ENCODE measurements at regions not wholly inside any gene's neighbourhood (a gene's known extent, or its start where the extent isn't known, plus 50 kb on each side); places are given as distances from the start of the nearest gene placed in this dataset.

- Histone ChIP-seq H3K27me3 (replicated peaks in 1 of 4; ENCODE audit: control insufficient read depth in 3 of 4, extremely low read depth in 1 of 4, insufficient read depth in 3 of 4, low read length in 3 of 4) (no peaks in the 10 kb centered on the region), H2AFZ (ENCODE audit: low read length) (no peak overlapping the region), H3K27ac (ENCODE audit: low read depth, low read length) (no peak overlapping the region), H2BK20ac (ENCODE audit: low read length) (no peak overlapping the region), H3K9me3 (ENCODE audit: insufficient read depth in 2 of 2, low read depth in 1 of 2, low read length in 1 of 2) (no peaks in the 10 kb centered on the region), H4K91ac (replicated peaks; ENCODE audit: insufficient read length, low read length) (no peak overlapping the region), H2BK15ac (ENCODE audit: low read length) (no peak overlapping the region), H4K20me1 (replicated peaks in 1 of 2; ENCODE audit: control insufficient read depth in 1 of 2, insufficient read depth in 2 of 2, low read length in 2 of 2) (no peaks in the 10 kb centered on the region), H3K4me1 (replicated peaks in 1 of 4; ENCODE audit: control insufficient read depth in 3 of 4, insufficient read depth in 4 of 4, low read length in 3 of 4) (peaks cover 0 to 4% (median 0%) of the 10 kb centered on the region in 4 experiments; a peak in 3 of 7 replicates), H3K18ac (ENCODE audit: extremely low read depth, low read length) (no peak overlapping the region), H4K8ac (ENCODE audit: extremely low read depth, insufficient read depth, low read length) (no peak overlapping the region), H3K36me3 (ENCODE audit: control insufficient read depth in 2 of 4, insufficient read depth in 4 of 4, low read length in 3 of 4) (no peaks in the 10 kb centered on the region), H3K23me2 (ENCODE audit: low read depth, low read length) (no peaks in the 10 kb centered on the region), H3K14ac (ENCODE audit: insufficient read length) (no peak overlapping the region), H3K4me3 (ENCODE audit: extremely low read depth in 1 of 4, insufficient read depth in 2 of 4, low read depth in 3 of 4, low read length in 4 of 4) (no peak overlapping the region), H3K79me2 (ENCODE audit: control insufficient read depth in 1 of 2, insufficient read depth in 2 of 2, low read length in 2 of 2) (no peaks in the 10 kb centered on the region), H2BK5ac (ENCODE audit: low read depth, low read length) (no peak overlapping the region), H3K9ac (replicated peaks in 1 of 4; ENCODE audit: extremely low read depth in 1 of 4, low read depth in 3 of 4, low read length in 3 of 4) (no peak overlapping the region), H2AK5ac (ENCODE audit: low read depth, low read length) (no peak overlapping the region), H3K4ac (replicated peaks; ENCODE audit: insufficient read length, low read depth, low read length) (no peak overlapping the region), H3K4me2 (ENCODE audit: insufficient read depth in 1 of 2, low read depth in 2 of 2, low read length in 2 of 2) (no peak overlapping the region), H4K5ac (ENCODE audit: insufficient read length, low read depth, low read length) (no peak overlapping the region), H3K56ac (replicated peaks; ENCODE audit: insufficient read length, low read depth, low read length) (no peak overlapping the region), H3K23ac (ENCODE audit: insufficient read length) (no peak overlapping the region), H2BK120ac (replicated peaks; ENCODE audit: low read depth, low read length) (no peak overlapping the region), H2BK12ac (ENCODE audit: low read depth, low read length) (no peak overlapping the region), H3K79me1 (ENCODE audit: low read depth, low read length) (no peaks in the 10 kb centered on the region)
- POLR2A ChIA-PET (ENCODE audit: partially characterized antibody), result no interaction called here
- FAIRE-seq (no peak), DNase-seq (ENCODE audit: low read depth in 1 of 2, low spot score in 2 of 2) (no peak)
- WGBS, 2 experiments (ENCODE audit: extremely low coverage in 1 of 2, insufficient coverage in 1 of 2, insufficient read length in 1 of 2, insufficient replicate concordance in 2 of 2, low coverage in 1 of 2, low lambda C conversion rate in 2 of 2, missing lambda C conversion rate in 1 of 2), result 85% methylated on average over 3 of the region's 3 CpGs; no CpG with 5 or more reads in 1 of the 2 experiments
- CTCF ChIA-PET (ENCODE audit: partially characterized antibody), result no interaction called here
- no peak for TF ChIP-seq POLR2A (IDR thresholded peaks at IDR 0.05; ENCODE audit: control extremely low read depth in 1 of 2, low read depth in 2 of 2, low read length in 2 of 2)
- no peak for TF ChIP-seq BRCA1 (IDR thresholded peaks at IDR 0.05; ENCODE audit: low read depth, low read length)
- no peak for TF ChIP-seq RNF2 (IDR thresholded peaks at IDR 0.05; ENCODE audit: borderline replicate concordance, low read depth, low read length, missing control alignments, poor library complexity, severe bottlenecking)
- TF ChIP-seq TAF1 (IDR thresholded peaks at IDR 0.05; ENCODE audit: low read depth, low read length), result no peak
- no peak for TF ChIP-seq NANOG (IDR thresholded peaks at IDR 0.05; ENCODE audit: insufficient read depth, low read depth, low read length, poor library complexity, severe bottlenecking)
- no peak for TF ChIP-seq CBX5 (IDR thresholded peaks at IDR 0.05; ENCODE audit: low read depth, low read length)
- no peak for TF ChIP-seq MAX (IDR thresholded peaks at IDR 0.05)
- TF ChIP-seq ATF2 (IDR thresholded peaks at IDR 0.05; ENCODE audit: low read length), result no peak
- no peak for TF ChIP-seq SP2 (IDR thresholded peaks at IDR 0.05; ENCODE audit: low read length)
- no peak for TF ChIP-seq CTBP2 (IDR thresholded peaks at IDR 0.05; ENCODE audit: borderline replicate concordance, insufficient read depth, insufficient read length, low read length)
- TF ChIP-seq JUN (IDR thresholded peaks at IDR 0.05; ENCODE audit: low read depth, low read length), result no peak
- no peak for TF ChIP-seq CHD2 (IDR thresholded peaks at IDR 0.05; ENCODE audit: low read length)
- TF ChIP-seq BCL11A (IDR thresholded peaks at IDR 0.05; ENCODE audit: low read depth in 2 of 2, low read length in 2 of 2), result no peak
- no peak for TF ChIP-seq SIX5 (IDR thresholded peaks at IDR 0.05; ENCODE audit: low read depth, low read length)
Observed at GRCh38 chr6:79399499-79399898, 137.7 kb downstream of the LCA5 start.
